Stimulated activated CD4-positive, alpha-beta T cell treated with anti-CD3 and anti-CD28 coated beads, TNF-alpha, amount 100 ng/mL, for 4 hours (primary cell): ENCODE measurements at regions not wholly inside any gene's neighbourhood (a gene's known extent, or its start where the extent isn't known, plus 50 kb on each side); places are given as distances from the start of the nearest gene placed in this dataset.

Experiments used
- DNase-seq, 3 experiments: peaks; one replicate each; pipeline ENCODE4 v3.0.0-alpha.2; 2020; ENCODE audit warnings: low read depth in 3 of 3

- no peak for DNase-seq
Measured at GRCh38 chr18:24878289-24878688, 417.9 kb downstream of the HRH4 start.

- no peak for DNase-seq
Measured at GRCh38 chr18:24885276-24885675, 424.8 kb downstream of the HRH4 start.

- DNase-seq: no peak
Measured at GRCh38 chr18:24894880-24895279, 434.4 kb downstream of the HRH4 start.

- no peak for DNase-seq
Measured at GRCh38 chr18:24897461-24897860, 437.0 kb downstream of the HRH4 start.

GRCh38 chr18:24910221-24910620 lies 441.7 kb downstream of the ZNF521 start:
- DNase-seq: no peak

- DNase-seq: no peak
Measured at GRCh38 chr18:24913507-24914170, 438.3 kb downstream of the ZNF521 start.

- DNase-seq: no peak
Measured at GRCh38 chr18:24914171-24914525, 437.8 kb downstream of the ZNF521 start.

GRCh38 chr18:24914685-24915084 lies 437.3 kb downstream of the ZNF521 start:
- no peak for DNase-seq

- no peak for DNase-seq
Measured at GRCh38 chr18:24915547-24915946, 436.4 kb downstream of the ZNF521 start.

GRCh38 chr18:24917767-24918166 lies 434.2 kb downstream of the ZNF521 start:
- no peak for DNase-seq

- DNase-seq: no peak
Measured at GRCh38 chr18:24918257-24918656, 433.7 kb downstream of the ZNF521 start.

- DNase-seq: no peak
Measured at GRCh38 chr18:24919181-24919797, 432.7 kb downstream of the ZNF521 start.

- DNase-seq: no peak
Measured at GRCh38 chr18:24922491-24922890, 429.5 kb downstream of the ZNF521 start.

GRCh38 chr18:24923138-24923537 lies 428.8 kb downstream of the ZNF521 start:
- DNase-seq: no peak

GRCh38 chr18:24924066-24924716 lies 427.8 kb downstream of the ZNF521 start:
- DNase-seq: no peak

GRCh38 chr18:24926649-24927048 lies 425.3 kb downstream of the ZNF521 start:
- DNase-seq: no peak

- DNase-seq: no peak
Measured at GRCh38 chr18:24928301-24928878, 423.6 kb downstream of the ZNF521 start.

- DNase-seq: no peak
Measured at GRCh38 chr18:24930478-24930877, 421.5 kb downstream of the ZNF521 start.

GRCh38 chr18:24930971-24931370 lies 421.0 kb downstream of the ZNF521 start:
- DNase-seq: no peak

GRCh38 chr18:24933345-24933744 lies 418.6 kb downstream of the ZNF521 start:
- DNase-seq: no peak

- no peak for DNase-seq
Measured at GRCh38 chr18:24934258-24934932, 417.6 kb downstream of the ZNF521 start.

GRCh38 chr18:24935008-24935407 lies 417.0 kb downstream of the ZNF521 start:
- no peak for DNase-seq
